Stimulated activated CD4-positive, alpha-beta T cell treated with anti-CD3 and anti-CD28 coated beads, Interleukin-15, amount 100 ng/mL, for 1 hour (primary cell): ENCODE measurements at regions not wholly inside any gene's neighbourhood (a gene's known extent, or its start where the extent isn't known, plus 50 kb on each side); places are given as distances from the start of the nearest gene placed in this dataset.

Source experiments
- DNase-seq, 2 donors: peaks; one replicate each; pipeline ENCODE4 v3.0.0-alpha.2; 2020; ENCODE audit warnings: low read depth in 1 of 2, low spot score in 1 of 2

GRCh38 chr7:156139112-156139511, 326.8 kb upstream of the SHH start:
- no peak for DNase-seq

GRCh38 chr7:156131881-156132280, 319.6 kb upstream of the SHH start:
- DNase-seq: no peak

- no peak for DNase-seq
Measured at GRCh38 chr7:156129522-156129921, 317.3 kb upstream of the SHH start.

GRCh38 chr7:156128496-156128895, 316.2 kb upstream of the SHH start:
- DNase-seq: no peak

GRCh38 chr7:156127166-156128134, 315.2 kb upstream of the SHH start:
- no peak for DNase-seq

GRCh38 chr7:156125841-156126730, 313.8 kb upstream of the SHH start:
- no peak for DNase-seq

- DNase-seq: no peak
Measured at GRCh38 chr7:156124356-156124755, 312.1 kb upstream of the SHH start.

- no peak for DNase-seq
Measured at GRCh38 chr7:156123362-156123761, 311.1 kb upstream of the SHH start.

GRCh38 chr7:156122752-156123354, 310.6 kb upstream of the SHH start:
- DNase-seq: no peak

- no peak for DNase-seq
Measured at GRCh38 chr7:156121956-156122355, 309.7 kb upstream of the SHH start.

- DNase-seq: no peak
Measured at GRCh38 chr7:156121434-156121833, 309.2 kb upstream of the SHH start.

- no peak for DNase-seq
Measured at GRCh38 chr7:156120552-156120951, 308.3 kb upstream of the SHH start.

- no peak for DNase-seq
Measured at GRCh38 chr7:156119771-156120170, 307.5 kb upstream of the SHH start.

- DNase-seq: no peak
Measured at GRCh38 chr7:156118248-156118645, 306.0 kb upstream of the SHH start.

GRCh38 chr7:156117542-156118247, 305.4 kb upstream of the SHH start:
- DNase-seq: no peak

GRCh38 chr7:156116514-156117215, 304.4 kb upstream of the SHH start:
- no peak for DNase-seq

GRCh38 chr7:156115582-156115981, 303.3 kb upstream of the SHH start:
- DNase-seq: no peak

GRCh38 chr7:156113731-156114130, 301.5 kb upstream of the SHH start:
- DNase-seq: no peak

- no peak for DNase-seq
Measured at GRCh38 chr7:156109988-156110387, 297.7 kb upstream of the SHH start.

- no peak for DNase-seq
Measured at GRCh38 chr7:156109076-156109475, 296.8 kb upstream of the SHH start.
